KMS-11 (cell line): ENCODE measurements at regions not wholly inside any gene's neighbourhood (a gene's known extent, or its start where the extent isn't known, plus 50 kb on each side); places are given as distances from the start of the nearest gene placed in this dataset.

Source experiments
- H2AFZ ChIP-seq: fragments of 200-600 bp; sonication (generic); 2 replicates; pipeline ENCODE4 v1.6.1; 2016; ENCODE audit warnings: antibody characterized with exemption, mixed run types, low read depth
- H3K27ac ChIP-seq: fragments of 200-600 bp; sonication (generic); 2 replicates; pipeline ENCODE4 v1.6.1; 2016; ENCODE audit warnings: mild to moderate bottlenecking, mixed run types
- H3K27me3 ChIP-seq: fragments of 200-600 bp; sonication (generic); 2 replicates; pipeline ENCODE4 v1.6.1; 2017; ENCODE audit warnings: mild to moderate bottlenecking, low read depth, mixed run types, moderate library complexity; ENCODE audit not compliant: insufficient read depth
- H3K36me3 ChIP-seq: fragments of 200-600 bp; sonication (generic); 2 replicates; pipeline ENCODE4 v1.6.1; 2017; ENCODE audit warnings: mild to moderate bottlenecking, mixed run types; ENCODE audit not compliant: insufficient read depth
- H3K4me1 ChIP-seq: fragments of 200-600 bp; sonication (generic); 2 replicates; pipeline ENCODE4 v1.6.1; 2016; ENCODE audit warnings: mild to moderate bottlenecking, low read depth, mixed run types; ENCODE audit not compliant: poor library complexity, severe bottlenecking
- H3K4me2 ChIP-seq: fragments of 200-600 bp; sonication (generic); 2 replicates; pipeline ENCODE4 v1.7.0; 2016; ENCODE audit warnings: mild to moderate bottlenecking, mixed run types
- H3K4me3 ChIP-seq: fragments of 200-600 bp; sonication (generic); IDR thresholded peaks from 2 replicates; pipeline ENCODE4 v1.6.1; 2017; ENCODE audit warnings: low read depth, low read length, mixed read lengths; ENCODE audit not compliant: insufficient read depth
- H3K79me2 ChIP-seq: fragments of 200-600 bp; sonication (generic); 2 replicates; pipeline ENCODE4 v1.6.1; 2016; ENCODE audit warnings: low read depth, mixed run types; ENCODE audit not compliant: insufficient read depth
- H3K9ac ChIP-seq: fragments of 200-600 bp; sonication (generic); 2 replicates; pipeline ENCODE4 v1.6.1; 2016; ENCODE audit warnings: mild to moderate bottlenecking, mixed run types
- H4K20me1 ChIP-seq: fragments of 200-600 bp; sonication (generic); 2 replicates; pipeline ENCODE4 v1.6.1; 2016; ENCODE audit warnings: mild to moderate bottlenecking, mixed run types; ENCODE audit not compliant: insufficient read depth
- TF ChIP-seq, protein P1 (sequence below): fragments of 200-600 bp; sonication (generic); conservative IDR thresholded peaks from 2 replicates; pipeline ENCODE4 v1.6.1; 2017; ENCODE audit warnings: low read depth, mild to moderate bottlenecking, antibody characterized with exemption, low read length, moderate library complexity, mixed read lengths

DNA sequence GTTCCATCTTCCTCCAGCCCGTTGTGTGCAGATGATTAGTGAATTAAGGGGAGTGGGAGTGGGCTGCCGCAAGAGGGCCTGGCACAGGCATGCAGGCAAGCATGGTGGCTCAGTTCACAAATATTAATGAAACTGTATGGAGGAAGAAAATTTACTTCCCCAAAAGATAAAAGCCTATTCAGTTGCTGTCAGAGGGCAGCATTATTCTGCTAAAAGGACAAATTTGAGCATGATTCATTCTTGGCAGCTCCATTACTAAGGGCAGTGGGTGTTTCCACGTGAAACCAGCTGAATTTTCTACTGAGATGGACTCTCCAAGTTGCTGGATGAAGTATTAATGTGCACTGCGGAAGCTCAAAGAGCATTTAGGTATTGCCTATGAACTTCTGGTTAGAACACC, 90.9 kb upstream of the WDR11 start:
- Histone ChIP-seq H3K4me1 (no peaks in the 10 kb centered on the region), H4K20me1 (no peaks in the 10 kb centered on the region), H3K27me3 (no peaks in the 10 kb centered on the region), H3K9ac (no peak overlapping the region), H3K36me3 (no peaks in the 10 kb centered on the region), H3K4me3 (no peak overlapping the region), H3K4me2 (no peak overlapping the region), H3K27ac (no peak overlapping the region), H2AFZ (no peak overlapping the region), H3K79me2 (no peaks in the 10 kb centered on the region)
- TF ChIP-seq, protein P1, sequence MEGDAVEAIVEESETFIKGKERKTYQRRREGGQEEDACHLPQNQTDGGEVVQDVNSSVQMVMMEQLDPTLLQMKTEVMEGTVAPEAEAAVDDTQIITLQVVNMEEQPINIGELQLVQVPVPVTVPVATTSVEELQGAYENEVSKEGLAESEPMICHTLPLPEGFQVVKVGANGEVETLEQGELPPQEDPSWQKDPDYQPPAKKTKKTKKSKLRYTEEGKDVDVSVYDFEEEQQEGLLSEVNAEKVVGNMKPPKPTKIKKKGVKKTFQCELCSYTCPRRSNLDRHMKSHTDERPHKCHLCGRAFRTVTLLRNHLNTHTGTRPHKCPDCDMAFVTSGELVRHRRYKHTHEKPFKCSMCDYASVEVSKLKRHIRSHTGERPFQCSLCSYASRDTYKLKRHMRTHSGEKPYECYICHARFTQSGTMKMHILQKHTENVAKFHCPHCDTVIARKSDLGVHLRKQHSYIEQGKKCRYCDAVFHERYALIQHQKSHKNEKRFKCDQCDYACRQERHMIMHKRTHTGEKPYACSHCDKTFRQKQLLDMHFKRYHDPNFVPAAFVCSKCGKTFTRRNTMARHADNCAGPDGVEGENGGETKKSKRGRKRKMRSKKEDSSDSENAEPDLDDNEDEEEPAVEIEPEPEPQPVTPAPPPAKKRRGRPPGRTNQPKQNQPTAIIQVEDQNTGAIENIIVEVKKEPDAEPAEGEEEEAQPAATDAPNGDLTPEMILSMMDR, result no peak

DNA sequence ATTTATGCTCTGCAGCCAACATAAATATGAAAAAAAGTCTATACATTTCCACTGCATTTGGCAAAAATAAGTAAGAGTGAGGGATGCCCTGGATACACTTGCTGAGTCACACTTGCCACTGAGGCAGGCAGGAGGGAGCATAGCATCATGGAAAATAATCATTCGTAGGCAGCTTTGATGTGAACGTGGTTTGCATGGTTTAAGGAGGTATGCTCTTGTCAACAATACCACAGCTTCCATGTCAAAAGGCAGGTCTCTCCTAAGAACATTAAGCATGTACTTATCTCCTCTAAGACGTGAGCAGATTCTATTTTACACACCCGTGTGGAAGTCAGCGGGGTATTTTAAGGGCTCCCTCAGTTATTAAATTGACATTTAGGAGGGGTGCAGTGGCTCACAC, 89.2 kb upstream of the WDR11 start:
- no peak overlapping the region for H3K27ac ChIP-seq
- H3K4me3 ChIP-seq, result no peak overlapping the region
- H3K27me3 ChIP-seq, result no peaks in the 10 kb centered on the region
- no peaks in the 10 kb centered on the region for H3K79me2 ChIP-seq
- H4K20me1 ChIP-seq, result no peaks in the 10 kb centered on the region
- no peaks in the 10 kb centered on the region for H3K36me3 ChIP-seq
- TF ChIP-seq, protein P1, result no peak
- no peak overlapping the region for H3K9ac ChIP-seq
- no peak overlapping the region for H2AFZ ChIP-seq
- H3K4me1 ChIP-seq, result no peaks in the 10 kb centered on the region
- H3K4me2 ChIP-seq, result no peak overlapping the region

- no peak overlapping the region for H3K27ac ChIP-seq
- H4K20me1 ChIP-seq, result no peaks in the 10 kb centered on the region
- H3K4me1 ChIP-seq, result no peaks in the 10 kb centered on the region
- H3K36me3 ChIP-seq, result no peaks in the 10 kb centered on the region
- no peak overlapping the region for H3K4me2 ChIP-seq
- H3K79me2 ChIP-seq, result no peaks in the 10 kb centered on the region
- TF ChIP-seq, protein P1, result no peak
- no peaks in the 10 kb centered on the region for H3K27me3 ChIP-seq
- no peak overlapping the region for H3K4me3 ChIP-seq
- H2AFZ ChIP-seq, result no peak overlapping the region
- no peak overlapping the region for H3K9ac ChIP-seq
These were observed 85.8 kb upstream of the WDR11 start for GRCh38 chr10:120765226-120765803.

DNA sequence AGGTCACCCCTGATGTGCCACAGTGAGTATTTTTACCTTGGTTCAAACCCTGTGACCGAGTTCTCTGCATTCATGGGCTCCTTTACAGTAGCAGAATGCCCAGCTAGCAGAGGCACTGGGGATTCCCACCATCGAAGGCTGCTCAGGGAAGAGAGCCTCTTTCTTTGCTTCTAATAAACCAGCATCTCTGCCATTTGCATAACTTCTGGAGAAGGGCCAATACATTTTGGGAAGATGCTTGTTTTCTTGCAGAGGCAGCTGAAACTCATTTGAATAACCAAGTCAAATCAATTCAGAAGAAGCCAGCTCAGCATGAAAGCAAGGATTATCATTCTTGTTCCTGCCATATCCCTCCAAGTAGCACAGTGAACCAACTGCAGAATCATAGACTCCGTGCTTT, 82.9 kb upstream of the WDR11 start:
- no peaks in the 10 kb centered on the region for H4K20me1 ChIP-seq
- H3K27me3 ChIP-seq, result no peaks in the 10 kb centered on the region
- H3K4me1 ChIP-seq, result no peaks in the 10 kb centered on the region
- TF ChIP-seq, protein P1, result no peak
- H2AFZ ChIP-seq, result no peak overlapping the region
- H3K79me2 ChIP-seq, result no peaks in the 10 kb centered on the region
- H3K9ac ChIP-seq, result no peak overlapping the region
- no peak overlapping the region for H3K4me2 ChIP-seq
- no peaks in the 10 kb centered on the region for H3K36me3 ChIP-seq
- no peak overlapping the region for H3K27ac ChIP-seq
- H3K4me3 ChIP-seq, result no peak overlapping the region
